HEK293T (cell line): ENCODE measurements at regions not wholly inside any gene's neighbourhood (a gene's known extent, or its start where the extent isn't known, plus 50 kb on each side); places are given as distances from the start of the nearest gene placed in this dataset.

Experiments
- ARNT ChIP-seq: fragments of 450-650 bp; IDR thresholded peaks from 2 replicates; pipeline ENCODE4 v1.6.1; 2017; ENCODE audit warnings: mild to moderate bottlenecking
- BHLHE40 ChIP-seq: fragments of 450-650 bp; IDR thresholded peaks from 2 replicates; pipeline ENCODE4 v1.6.1; 2016; ENCODE audit warnings: mild to moderate bottlenecking, moderate library complexity, borderline replicate concordance
- CTBP1 ChIP-seq: fragments of 450-650 bp; IDR thresholded peaks from 2 replicates; pipeline ENCODE4 v1.6.1; 2016; ENCODE audit warnings: borderline replicate concordance
- FOXA1 ChIP-seq: fragments of 450-650 bp; IDR thresholded peaks from 2 replicates; pipeline ENCODE4 v1.6.1; 2016; ENCODE audit warnings: mild to moderate bottlenecking
- FOXK2 ChIP-seq: fragments of 450-650 bp; IDR thresholded peaks from 2 replicates; pipeline ENCODE4 v1.6.1; 2016; ENCODE audit warnings: mild to moderate bottlenecking
- FOXM1 ChIP-seq: fragments of 450-650 bp; IDR thresholded peaks from 2 replicates; pipeline ENCODE4 v1.6.1; 2017; ENCODE audit warnings: mild to moderate bottlenecking, borderline replicate concordance
- HDGF ChIP-seq: fragments of 450-650 bp; IDR thresholded peaks from 2 replicates; pipeline ENCODE4 v1.6.1; 2017; ENCODE audit warnings: antibody characterized with exemption, borderline replicate concordance
- L3MBTL2 ChIP-seq: fragments of 450-650 bp; conservative IDR thresholded peaks from 2 replicates; pipeline ENCODE4 v1.6.1; 2016; ENCODE audit warnings: mild to moderate bottlenecking
- NFRKB ChIP-seq: fragments of 450-650 bp; IDR thresholded peaks from 2 replicates; pipeline ENCODE4 v1.6.1; 2016; ENCODE audit warnings: mild to moderate bottlenecking, moderate library complexity
- SP1 ChIP-seq: fragments of 450-650 bp; IDR thresholded peaks from 2 replicates; pipeline ENCODE4 v1.6.1; 2017
- SUZ12 ChIP-seq: fragments of 450-650 bp; IDR thresholded peaks from 2 replicates; pipeline ENCODE4 v1.6.1; 2016; ENCODE audit warnings: mild to moderate bottlenecking
- TF ChIP-seq, protein P1 (sequence below): fragments of 450-650 bp; IDR thresholded peaks from 2 replicates; pipeline ENCODE4 v1.6.1; 2016

DNA sequence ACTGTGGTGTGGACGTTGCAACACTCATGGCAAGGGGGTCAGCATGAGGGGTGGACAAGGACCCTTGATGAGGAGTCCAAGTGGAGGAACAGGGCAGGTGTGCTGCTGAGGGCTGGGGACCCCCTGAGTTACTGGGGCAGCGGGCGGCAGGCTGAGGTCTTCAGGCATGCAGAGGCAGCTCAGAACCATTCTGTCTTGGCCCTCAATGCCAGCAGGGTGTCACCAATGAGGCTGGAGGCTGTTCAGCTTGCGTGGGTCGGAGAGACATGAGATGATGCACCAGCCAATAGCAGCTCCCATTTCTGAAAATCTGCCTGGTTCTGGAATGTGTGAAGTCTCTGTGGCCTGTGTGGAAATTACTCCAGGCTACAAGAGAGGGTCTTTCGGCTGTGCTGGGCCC, 105.4 kb downstream of the INHBB start:
- TF ChIP-seq SUZ12 = no peak
- TF ChIP-seq SP1 = no peak
- no peak for TF ChIP-seq FOXM1
- no peak for TF ChIP-seq ARNT
- TF ChIP-seq, protein P1, sequence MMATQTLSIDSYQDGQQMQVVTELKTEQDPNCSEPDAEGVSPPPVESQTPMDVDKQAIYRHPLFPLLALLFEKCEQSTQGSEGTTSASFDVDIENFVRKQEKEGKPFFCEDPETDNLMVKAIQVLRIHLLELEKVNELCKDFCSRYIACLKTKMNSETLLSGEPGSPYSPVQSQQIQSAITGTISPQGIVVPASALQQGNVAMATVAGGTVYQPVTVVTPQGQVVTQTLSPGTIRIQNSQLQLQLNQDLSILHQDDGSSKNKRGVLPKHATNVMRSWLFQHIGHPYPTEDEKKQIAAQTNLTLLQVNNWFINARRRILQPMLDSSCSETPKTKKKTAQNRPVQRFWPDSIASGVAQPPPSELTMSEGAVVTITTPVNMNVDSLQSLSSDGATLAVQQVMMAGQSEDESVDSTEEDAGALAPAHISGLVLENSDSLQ = no peak
- TF ChIP-seq BHLHE40 = no peak
- TF ChIP-seq L3MBTL2 = no peak
- no peak for TF ChIP-seq FOXK2
- no peak for TF ChIP-seq CTBP1
- no peak for TF ChIP-seq NFRKB
- no peak for TF ChIP-seq HDGF
- TF ChIP-seq FOXA1 = no peak
